RWPE2 (cell line): ENCODE measurements at regions not wholly inside any gene's neighbourhood (a gene's known extent, or its start where the extent isn't known, plus 50 kb on each side); places are given as distances from the start of the nearest gene placed in this dataset.

Experiments
- ATAC-seq: fragments of 200-7000 bp; cut with Tn5 transposase; 3 replicates; pipeline ENCODE4 v1.9.1; 2021; ENCODE audit warnings: low read depth
- DNase-seq: peaks from one replicate; pipeline ENCODE4 v3.0.0-alpha.2; 2020; ENCODE audit warnings: low spot score
- H3K27ac ChIP-seq: fragments of 450-650 bp; 2 replicates; pipeline ENCODE4 v1.5.1; 2017; ENCODE audit warnings: mild to moderate bottlenecking; ENCODE audit not compliant: poor library complexity, severe bottlenecking
- H3K27me3 ChIP-seq: fragments of 250-450 bp; sonication (Bioruptor Pico); 2 replicates; pipeline ENCODE4 v1.5.1; 2021; ENCODE audit warnings: mild to moderate bottlenecking, moderate library complexity; ENCODE audit not compliant: insufficient read depth, poor library complexity, severe bottlenecking
- H3K36me3 ChIP-seq: fragments of 250-450 bp; sonication (Bioruptor Pico); 2 replicates; pipeline ENCODE4 v1.5.1; 2020; ENCODE audit warnings: low read depth, mild to moderate bottlenecking, moderate library complexity
- H3K4me1 ChIP-seq: fragments of 250-450 bp; sonication (Bioruptor Pico); 2 replicates; pipeline ENCODE4 v1.5.1; 2021; ENCODE audit warnings: mild to moderate bottlenecking, moderate library complexity; ENCODE audit not compliant: insufficient read depth, poor library complexity, severe bottlenecking
- H3K4me3 ChIP-seq: fragments of 250-450 bp; sonication (Bioruptor Pico); 2 replicates; pipeline ENCODE4 v1.5.1; 2021; ENCODE audit warnings: mild to moderate bottlenecking, moderate library complexity; ENCODE audit not compliant: severe bottlenecking
- H3K9me3 ChIP-seq: fragments of 250-450 bp; sonication (Bioruptor Pico); 2 replicates; pipeline ENCODE4 v1.5.1; 2021; ENCODE audit warnings: mild to moderate bottlenecking, moderate library complexity; ENCODE audit not compliant: severe bottlenecking
- CTCF ChIP-seq: fragments of 450-650 bp; IDR thresholded peaks from one replicate; pipeline ENCODE4 v1.5.1; 2017; ENCODE audit warnings: mild to moderate bottlenecking, moderate library complexity; ENCODE audit not compliant: poor library complexity, severe bottlenecking

- no peaks in the 10 kb centered on the region for H3K27me3 ChIP-seq
- H3K27ac ChIP-seq: peak overlapping the region; percentile 74
- no peak for TF ChIP-seq CTCF
- ATAC-seq: peak; percentile 84
- peaks cover 25% of the 10 kb centered on the region for H3K4me1 ChIP-seq
- H3K4me3 ChIP-seq: no peak overlapping the region
- H3K36me3 ChIP-seq: no peaks in the 10 kb centered on the region
- DNase-seq: no peak
- peaks cover 2% of the 10 kb centered on the region for H3K9me3 ChIP-seq
These were observed 76.1 kb upstream of the ANK3 start for GRCh38 chr10:60465801-60466200.

GRCh38 chr10:60464659-60465058, 75.0 kb upstream of the ANK3 start:
- Histone ChIP-seq H3K9me3 (peaks cover under 1% of the 10 kb centered on the region), H3K27ac (no peak overlapping the region), H3K36me3 (no peaks in the 10 kb centered on the region), H3K27me3 (no peaks in the 10 kb centered on the region), H3K4me3 (no peak overlapping the region), H3K4me1 (peaks cover 25% of the 10 kb centered on the region)
- DNase-seq (no peak), ATAC-seq (no peak)
- TF ChIP-seq CTCF: no peak

GRCh38 chr10:60463746-60464145, 74.1 kb upstream of the ANK3 start:
- H3K36me3 ChIP-seq: no peaks in the 10 kb centered on the region
- no peak for ATAC-seq
- no peaks in the 10 kb centered on the region for H3K9me3 ChIP-seq
- DNase-seq: no peak
- H3K4me3 ChIP-seq: no peak overlapping the region
- H3K27me3 ChIP-seq: no peaks in the 10 kb centered on the region
- TF ChIP-seq CTCF: no peak
- no peak overlapping the region for H3K27ac ChIP-seq
- H3K4me1 ChIP-seq: peaks cover 25% of the 10 kb centered on the region

- Histone ChIP-seq H3K36me3 (no peaks in the 10 kb centered on the region), H3K9me3 (no peaks in the 10 kb centered on the region), H3K27ac (no peak overlapping the region), H3K4me3 (no peak overlapping the region), H3K27me3 (no peaks in the 10 kb centered on the region), H3K4me1 (peaks cover 15% of the 10 kb centered on the region)
- ATAC-seq (no peak), DNase-seq (no peak)
- no peak for TF ChIP-seq CTCF
These were observed 72.0 kb upstream of the ANK3 start for GRCh38 chr10:60461688-60462087.

- Histone ChIP-seq H3K4me1 (no peaks in the 10 kb centered on the region), H3K4me3 (no peak overlapping the region), H3K36me3 (no peaks in the 10 kb centered on the region), H3K27me3 (no peaks in the 10 kb centered on the region), H3K27ac (no peak overlapping the region), H3K9me3 (no peaks in the 10 kb centered on the region)
- no peak for ATAC-seq
- no peak for TF ChIP-seq CTCF
- no peak for DNase-seq
These were observed 70.2 kb upstream of the ANK3 start for GRCh38 chr10:60459701-60460457.
